SK-N-SH treated with all-trans-retinoic acid at 6 μM for 48 hours (cell line): ENCODE measurements at regions not wholly inside any gene's neighbourhood (a gene's known extent, or its start where the extent isn't known, plus 50 kb on each side); places are given as distances from the start of the nearest gene placed in this dataset.

Experiments used
- ATAC-seq: fragments of 200-7000 bp; cut with Tn5 transposase; 3 replicates; pipeline ENCODE4 v1.9.1; 2020; ENCODE audit warnings: mild to moderate bottlenecking, moderate library complexity
- BACH2 ChIP-seq: fragments of 250-450 bp; sonication (Bioruptor Pico); IDR thresholded peaks from 2 replicates; pipeline ENCODE4 v1.9.0; 2021; ENCODE audit warnings: mild to moderate bottlenecking, borderline replicate concordance
- CREB5 ChIP-seq: fragments of 250-450 bp; sonication (Bioruptor Pico); IDR thresholded peaks from 2 replicates; pipeline ENCODE4 v1.5.1; 2020; ENCODE audit warnings: low read depth, mild to moderate bottlenecking, moderate library complexity
- CSDC2 ChIP-seq: fragments of 250-450 bp; sonication (Bioruptor Pico); IDR thresholded peaks from 2 replicates; pipeline ENCODE4 v1.5.0; 2020; ENCODE audit warnings: mild to moderate bottlenecking, moderate library complexity
- CSRNP3 ChIP-seq: fragments of 250-450 bp; sonication (Bioruptor Pico); IDR thresholded peaks from 2 replicates; pipeline ENCODE4 v1.5.1; 2021; ENCODE audit warnings: mild to moderate bottlenecking, moderate library complexity
- SNAI2 ChIP-seq: fragments of 250-450 bp; sonication (Bioruptor Pico); IDR thresholded peaks from 2 replicates; pipeline ENCODE4 v1.5.0; 2020; ENCODE audit warnings: mild to moderate bottlenecking, moderate library complexity
- TOX ChIP-seq: fragments of 250-450 bp; sonication (Bioruptor Pico); IDR thresholded peaks from 2 replicates; pipeline ENCODE4 v1.8.0; 2021; ENCODE audit warnings: mild to moderate bottlenecking, moderate library complexity, borderline replicate concordance
- ZC3H10 ChIP-seq: fragments of 250-450 bp; sonication (Bioruptor Pico); IDR thresholded peaks from 2 replicates; pipeline ENCODE4 v1.5.1; 2021; ENCODE audit warnings: mild to moderate bottlenecking, moderate library complexity
- ZNF70 ChIP-seq: fragments of 450-650 bp; formaldehyde crosslinking; IDR thresholded peaks from 2 replicates; pipeline ENCODE4 v1.5.0; 2020; ENCODE audit warnings: mild to moderate bottlenecking, moderate library complexity
- ZNF8 ChIP-seq: fragments of 450-650 bp; formaldehyde crosslinking; IDR thresholded peaks from 2 replicates; pipeline ENCODE4 v1.5.0; 2020; ENCODE audit warnings: mild to moderate bottlenecking, moderate library complexity

DNA sequence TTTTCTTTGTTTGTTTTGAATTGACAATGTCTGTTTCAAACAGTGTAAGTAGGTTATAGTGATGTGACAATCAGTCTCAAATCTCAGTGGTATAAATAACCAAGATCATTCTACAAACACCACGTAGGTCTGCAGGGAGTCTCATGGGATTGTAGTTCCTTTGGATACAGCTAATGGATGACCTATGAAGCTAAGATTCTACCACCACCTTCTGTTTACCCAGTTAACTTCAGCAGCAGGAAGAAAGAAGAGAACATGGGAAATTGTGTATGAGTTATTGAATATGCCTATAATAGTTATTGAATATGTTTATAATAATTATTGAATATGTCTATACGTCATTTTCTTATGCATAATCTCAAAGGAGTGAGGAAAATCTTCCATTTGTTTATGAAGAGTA, 63.9 kb upstream of the SLITRK5 start:
- TF ChIP-seq ZC3H10 (CRISPR knock-in tag) (no peak), ZNF70 (CRISPR knock-in tag) (no peak), BACH2 (CRISPR knock-in tag) (no peak), CREB5 (no peak), CSDC2 (CRISPR knock-in tag) (no peak), CSRNP3 (no peak), ZNF8 (CRISPR knock-in tag) (no peak), TOX (CRISPR knock-in tag) (no peak)
- ATAC-seq: no peak

DNA sequence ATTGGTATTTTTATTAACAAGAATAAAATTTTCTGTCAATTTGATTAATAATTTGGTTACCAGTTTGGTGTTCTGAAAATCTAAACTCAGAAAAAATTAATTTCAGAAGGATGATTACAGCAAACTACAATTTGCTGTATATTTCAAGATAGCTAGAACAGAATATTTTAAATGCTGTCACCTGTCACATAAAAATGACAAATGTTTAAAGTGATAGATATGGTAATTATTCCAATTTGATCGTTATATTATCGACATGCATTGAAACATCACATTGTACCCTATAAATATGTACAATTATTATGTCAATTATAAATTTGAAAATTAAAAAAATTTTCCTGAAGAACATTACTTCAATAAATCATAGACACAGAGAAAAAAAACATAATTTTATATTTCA, 56.9 kb upstream of the SLITRK5 start:
- no peak for TF ChIP-seq SNAI2 (CRISPR knock-in tag)
- no peak for ATAC-seq
